ENCODE measurements at regions not wholly inside any gene's neighbourhood (a gene's known extent, or its start where the extent isn't known, plus 50 kb on each side); places are given as distances from the start of the nearest gene placed in this dataset.
"Not testable (repeated sequence)": the region's sequence is repeated elsewhere in the genome, so short reads cannot be mapped to it uniquely, and the experiment has no call there.

DNA sequence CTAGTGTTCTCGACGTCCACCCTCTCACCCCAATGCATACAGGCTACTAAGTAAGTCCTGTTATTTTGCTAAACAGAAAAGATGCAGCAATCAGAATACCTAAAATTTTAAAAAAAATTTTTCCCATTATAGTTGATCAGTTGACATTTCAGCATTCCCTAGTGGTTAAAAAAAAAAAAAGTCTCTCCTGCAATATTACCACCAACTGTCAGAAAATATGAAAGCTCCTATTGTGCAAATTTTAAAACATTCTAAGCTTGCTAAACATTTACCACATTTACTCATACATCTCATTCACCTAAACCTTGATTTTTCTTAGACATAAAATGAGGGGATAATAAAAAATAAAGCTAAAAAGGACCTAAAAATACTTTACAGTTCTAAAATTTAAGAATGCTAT, 165.6 kb downstream of the AVL9 start:
- peak overlapping the region; percentile 68 for H3K27ac ChIP-seq (replicated peaks)
- no peaks in the 10 kb centered on the region for H3K27me3 ChIP-seq (ENCODE audit: insufficient read depth, poor library complexity, severe bottlenecking)
- H3K4me3 ChIP-seq (replicated peaks; ENCODE audit: insufficient read depth, low read length), result no peak overlapping the region
- DNase-seq (ENCODE audit: low read depth in 1 of 2, low spot score in 1 of 2), result no peak
- TF ChIP-seq SPI1 (IDR thresholded peaks at IDR 0.05; ENCODE audit: borderline replicate concordance, low read depth), result no peak
- no peak for TF ChIP-seq POLR2AphosphoS5 (IDR thresholded peaks at IDR 0.05; ENCODE audit: low read depth)
- TF ChIP-seq, protein P1, sequence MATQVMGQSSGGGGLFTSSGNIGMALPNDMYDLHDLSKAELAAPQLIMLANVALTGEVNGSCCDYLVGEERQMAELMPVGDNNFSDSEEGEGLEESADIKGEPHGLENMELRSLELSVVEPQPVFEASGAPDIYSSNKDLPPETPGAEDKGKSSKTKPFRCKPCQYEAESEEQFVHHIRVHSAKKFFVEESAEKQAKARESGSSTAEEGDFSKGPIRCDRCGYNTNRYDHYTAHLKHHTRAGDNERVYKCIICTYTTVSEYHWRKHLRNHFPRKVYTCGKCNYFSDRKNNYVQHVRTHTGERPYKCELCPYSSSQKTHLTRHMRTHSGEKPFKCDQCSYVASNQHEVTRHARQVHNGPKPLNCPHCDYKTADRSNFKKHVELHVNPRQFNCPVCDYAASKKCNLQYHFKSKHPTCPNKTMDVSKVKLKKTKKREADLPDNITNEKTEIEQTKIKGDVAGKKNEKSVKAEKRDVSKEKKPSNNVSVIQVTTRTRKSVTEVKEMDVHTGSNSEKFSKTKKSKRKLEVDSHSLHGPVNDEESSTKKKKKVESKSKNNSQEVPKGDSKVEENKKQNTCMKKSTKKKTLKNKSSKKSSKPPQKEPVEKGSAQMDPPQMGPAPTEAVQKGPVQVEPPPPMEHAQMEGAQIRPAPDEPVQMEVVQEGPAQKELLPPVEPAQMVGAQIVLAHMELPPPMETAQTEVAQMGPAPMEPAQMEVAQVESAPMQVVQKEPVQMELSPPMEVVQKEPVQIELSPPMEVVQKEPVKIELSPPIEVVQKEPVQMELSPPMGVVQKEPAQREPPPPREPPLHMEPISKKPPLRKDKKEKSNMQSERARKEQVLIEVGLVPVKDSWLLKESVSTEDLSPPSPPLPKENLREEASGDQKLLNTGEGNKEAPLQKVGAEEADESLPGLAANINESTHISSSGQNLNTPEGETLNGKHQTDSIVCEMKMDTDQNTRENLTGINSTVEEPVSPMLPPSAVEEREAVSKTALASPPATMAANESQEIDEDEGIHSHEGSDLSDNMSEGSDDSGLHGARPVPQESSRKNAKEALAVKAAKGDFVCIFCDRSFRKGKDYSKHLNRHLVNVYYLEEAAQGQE (IDR thresholded peaks at IDR 0.05; ENCODE audit: insufficient replicate concordance, low read depth), result no peak

DNA sequence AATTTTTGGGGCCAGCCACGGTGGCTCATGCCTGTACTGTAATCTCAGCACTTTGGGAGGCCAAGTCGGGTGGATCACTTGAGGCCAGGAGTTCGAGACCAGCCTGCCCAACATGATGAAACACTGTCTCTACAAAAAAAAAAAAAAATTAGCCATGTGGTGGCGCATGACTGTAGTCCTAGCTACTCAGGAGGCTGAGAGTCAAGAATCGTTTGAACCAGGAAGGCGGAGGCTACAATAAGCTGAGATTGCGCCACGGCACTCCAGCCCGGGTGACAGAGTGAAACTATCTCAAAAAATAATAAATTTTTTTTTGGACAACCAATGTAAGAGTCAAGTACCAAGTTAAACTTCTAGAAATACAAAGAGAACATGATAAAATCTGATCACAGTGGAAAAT, 164.6 kb downstream of the AVL9 start:
- TF ChIP-seq SPI1 (IDR thresholded peaks at IDR 0.05; ENCODE audit: borderline replicate concordance, low read depth), result no peak
- TF ChIP-seq, protein P1 (IDR thresholded peaks at IDR 0.05; ENCODE audit: insufficient replicate concordance, low read depth), result no peak
- DNase-seq (ENCODE audit: low read depth in 1 of 2, low spot score in 1 of 2), result peak; percentile 21 to 28
- peak overlapping the region; percentile 68 for H3K27ac ChIP-seq (replicated peaks)
- H3K4me3 ChIP-seq (replicated peaks; ENCODE audit: insufficient read depth, low read length), result no peak overlapping the region
- H3K27me3 ChIP-seq (ENCODE audit: insufficient read depth, poor library complexity, severe bottlenecking), result no peaks in the 10 kb centered on the region

DNA sequence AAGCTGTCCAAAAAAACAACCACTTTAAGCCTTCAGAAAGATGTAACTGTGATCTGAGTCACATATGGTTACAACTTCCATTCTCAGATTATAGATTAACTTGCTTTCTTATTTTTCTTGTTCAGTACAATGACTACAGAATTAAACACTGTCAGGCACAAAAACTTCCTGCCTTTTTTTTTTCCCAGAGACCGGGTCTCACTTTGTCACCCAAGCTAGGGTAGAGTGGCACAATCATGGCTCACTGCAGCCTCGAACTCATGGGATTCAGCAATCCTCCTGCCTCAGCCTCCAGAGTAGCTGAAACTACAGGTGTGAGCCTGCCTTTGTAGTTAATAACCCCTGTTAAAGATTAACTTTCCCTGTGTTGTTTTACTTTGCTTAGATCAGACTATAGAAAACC, 163.2 kb downstream of the AVL9 start:
- DNase-seq (ENCODE audit: low read depth in 1 of 2, low spot score in 1 of 2), result no peak
- Histone ChIP-seq H3K27ac (replicated peaks) (no peak overlapping the region), H3K4me3 (replicated peaks; ENCODE audit: insufficient read depth, low read length) (no peak overlapping the region), H3K27me3 (ENCODE audit: insufficient read depth, poor library complexity, severe bottlenecking) (no peaks in the 10 kb centered on the region)
- TF ChIP-seq, protein P1 (IDR thresholded peaks at IDR 0.05; ENCODE audit: insufficient replicate concordance, low read depth), result no peak
- TF ChIP-seq POLR2AphosphoS5 (IDR thresholded peaks at IDR 0.05; ENCODE audit: low read depth) (no peak), SPI1 (IDR thresholded peaks at IDR 0.05; ENCODE audit: borderline replicate concordance, low read depth) (no peak), GABPA (IDR thresholded peaks at IDR 0.05; ENCODE audit: low read depth) (no peak)
- TF ChIP-seq, protein P2, sequence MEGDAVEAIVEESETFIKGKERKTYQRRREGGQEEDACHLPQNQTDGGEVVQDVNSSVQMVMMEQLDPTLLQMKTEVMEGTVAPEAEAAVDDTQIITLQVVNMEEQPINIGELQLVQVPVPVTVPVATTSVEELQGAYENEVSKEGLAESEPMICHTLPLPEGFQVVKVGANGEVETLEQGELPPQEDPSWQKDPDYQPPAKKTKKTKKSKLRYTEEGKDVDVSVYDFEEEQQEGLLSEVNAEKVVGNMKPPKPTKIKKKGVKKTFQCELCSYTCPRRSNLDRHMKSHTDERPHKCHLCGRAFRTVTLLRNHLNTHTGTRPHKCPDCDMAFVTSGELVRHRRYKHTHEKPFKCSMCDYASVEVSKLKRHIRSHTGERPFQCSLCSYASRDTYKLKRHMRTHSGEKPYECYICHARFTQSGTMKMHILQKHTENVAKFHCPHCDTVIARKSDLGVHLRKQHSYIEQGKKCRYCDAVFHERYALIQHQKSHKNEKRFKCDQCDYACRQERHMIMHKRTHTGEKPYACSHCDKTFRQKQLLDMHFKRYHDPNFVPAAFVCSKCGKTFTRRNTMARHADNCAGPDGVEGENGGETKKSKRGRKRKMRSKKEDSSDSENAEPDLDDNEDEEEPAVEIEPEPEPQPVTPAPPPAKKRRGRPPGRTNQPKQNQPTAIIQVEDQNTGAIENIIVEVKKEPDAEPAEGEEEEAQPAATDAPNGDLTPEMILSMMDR (IDR thresholded peaks at IDR 0.05; ENCODE audit: insufficient read depth, low read length), result no peak

DNA sequence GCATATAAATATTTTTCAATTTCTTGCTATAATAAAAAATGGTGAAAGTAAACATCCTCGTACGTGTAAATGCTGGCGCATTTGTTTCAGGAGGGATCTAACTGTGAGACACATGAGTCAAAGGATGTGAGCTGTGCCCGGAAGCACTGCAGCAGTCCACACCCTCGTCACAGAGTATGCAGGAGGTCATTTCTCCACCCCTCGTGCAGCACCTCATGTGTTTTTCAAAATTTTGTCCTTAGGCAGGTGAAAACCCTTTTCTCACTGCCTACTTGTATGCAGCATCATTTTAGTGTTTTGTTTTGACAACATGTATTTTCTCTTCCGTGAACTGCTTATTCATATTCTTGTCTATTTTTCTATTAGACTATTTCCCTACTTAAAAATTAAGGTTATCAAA, 162.7 kb downstream of the AVL9 start:
- no peak overlapping the region for H3K4me3 ChIP-seq (replicated peaks; ENCODE audit: insufficient read depth, low read length)
- DNase-seq (ENCODE audit: low read depth in 1 of 2, low spot score in 1 of 2), result no peak
- no peaks in the 10 kb centered on the region for H3K27me3 ChIP-seq (ENCODE audit: insufficient read depth, poor library complexity, severe bottlenecking)
- H3K27ac ChIP-seq (replicated peaks), result no peak overlapping the region
- TF ChIP-seq, protein P1 (IDR thresholded peaks at IDR 0.05; ENCODE audit: insufficient replicate concordance, low read depth), result no peak
- TF ChIP-seq GABPA (IDR thresholded peaks at IDR 0.05; ENCODE audit: low read depth), result no peak
- TF ChIP-seq SPI1 (IDR thresholded peaks at IDR 0.05; ENCODE audit: borderline replicate concordance, low read depth), result no peak
- TF ChIP-seq, protein P2 (IDR thresholded peaks at IDR 0.05; ENCODE audit: insufficient read depth, low read length), result no peak
- no peak for TF ChIP-seq POLR2AphosphoS5 (IDR thresholded peaks at IDR 0.05; ENCODE audit: low read depth)

DNA sequence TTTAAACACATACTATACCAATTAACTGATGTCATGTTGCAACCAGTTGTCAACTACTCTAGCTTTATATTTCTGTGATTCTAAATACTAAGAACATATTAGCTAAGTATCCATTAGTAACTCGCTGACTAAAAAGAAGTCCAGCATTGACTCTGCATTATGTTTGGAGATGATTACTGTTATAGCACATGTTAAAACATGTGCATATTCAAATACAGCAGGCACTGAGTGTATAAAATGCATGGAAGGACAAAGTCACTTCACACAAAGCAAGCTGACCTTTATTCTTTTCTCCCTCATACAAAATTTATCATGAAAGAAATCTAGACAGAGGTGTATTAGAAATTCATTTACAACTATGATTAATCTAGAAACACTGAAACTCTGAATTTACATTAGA, 159.3 kb downstream of the AVL9 start:
- not testable (repeated sequence) for DNase-seq (ENCODE audit: low read depth in 1 of 2, low spot score in 1 of 2); H3K27me3 ChIP-seq (ENCODE audit: insufficient read depth, poor library complexity, severe bottlenecking); H3K4me3 ChIP-seq (replicated peaks; ENCODE audit: insufficient read depth, low read length); H3K27ac ChIP-seq (replicated peaks)

DNA sequence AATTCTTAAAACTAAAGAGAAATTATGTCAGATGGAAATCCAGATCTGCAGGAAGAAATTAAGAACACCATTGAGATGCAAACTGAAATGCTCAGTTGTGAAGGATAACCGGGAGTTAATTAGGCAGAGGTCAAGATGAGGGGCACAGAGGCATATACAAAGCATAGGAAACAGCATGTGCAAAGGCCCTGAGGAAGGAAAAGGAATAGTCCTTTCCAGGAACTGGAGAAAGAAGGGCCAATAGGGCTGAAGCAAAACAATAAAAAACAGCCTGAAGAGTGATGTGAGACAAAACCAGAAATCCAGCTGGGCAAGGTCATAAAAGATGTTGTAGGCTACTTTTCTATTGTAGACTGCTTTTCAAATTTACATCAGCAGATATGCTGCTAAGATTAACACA, 155.1 kb downstream of the AVL9 start:
- not testable (repeated sequence) for H3K4me3 ChIP-seq (replicated peaks; ENCODE audit: insufficient read depth, low read length); DNase-seq (ENCODE audit: low read depth in 1 of 2, low spot score in 1 of 2); H3K27me3 ChIP-seq (ENCODE audit: insufficient read depth, poor library complexity, severe bottlenecking); H3K27ac ChIP-seq (replicated peaks)

All from HL-60 (cell line).